ENCODE measurements at regions not wholly inside any gene's neighbourhood (a gene's known extent, or its start where the extent isn't known, plus 50 kb on each side); places are given as distances from the start of the nearest gene placed in this dataset.

DNA sequence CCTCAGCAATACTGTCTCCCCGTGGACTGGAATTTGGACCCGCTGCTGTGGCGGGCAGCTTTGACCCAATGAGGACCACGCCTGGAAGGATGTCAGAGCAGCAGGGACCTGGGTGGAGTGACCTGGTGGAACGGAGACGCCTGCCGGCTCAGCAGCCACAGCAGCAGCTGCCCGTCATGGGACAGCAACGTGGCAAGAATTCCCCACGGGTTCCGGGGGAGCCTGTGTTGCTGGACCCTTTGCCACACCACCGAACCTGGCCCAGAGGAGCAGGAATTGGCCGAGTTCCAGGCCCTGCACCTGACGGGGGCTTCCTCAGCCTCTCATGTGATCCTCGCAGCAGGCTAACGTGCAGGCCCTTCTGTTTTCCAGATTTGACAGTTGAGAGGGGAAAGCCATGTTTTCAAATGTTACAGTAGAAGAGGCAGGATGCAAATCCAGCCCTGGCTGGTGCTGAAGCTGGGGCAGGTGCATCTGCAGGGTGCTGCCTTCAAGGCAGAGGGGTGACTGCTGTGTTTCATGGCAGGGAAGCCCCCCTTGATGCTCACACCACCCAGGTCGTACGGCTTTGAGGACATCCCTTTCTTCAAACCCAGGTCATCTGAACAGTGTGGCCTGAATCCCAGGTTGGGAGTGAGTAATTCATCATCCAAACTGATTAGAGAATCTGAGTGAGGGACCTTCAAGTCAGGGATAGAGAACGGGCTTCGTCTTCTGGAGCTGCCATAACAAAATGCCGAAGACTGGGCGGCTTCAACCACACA lies 93.4 kb downstream of the THBS2 start:
- no peak for ATAC-seq
- Histone ChIP-seq H3K27me3 (no peaks in the 10 kb centered on the region), H3K4me1 (peaks cover 0 to 27% (median 15%) of the 10 kb centered on the region in 12 donors), H3K9me3 (no peaks in the 10 kb centered on the region), H3K27ac (no peak overlapping the region), H3K4me3 (no peak overlapping the region), H3K36me3 (no peaks in the 10 kb centered on the region)
- intact Hi-C loops (cut with DNase I): no loop called here
- WGBS, 4 donors: 78 to 89% (median 89%) methylated on average over 17 to 22 of the region's 22 CpGs
- DNase-seq: no peak
- TF ChIP-seq, protein P1, sequence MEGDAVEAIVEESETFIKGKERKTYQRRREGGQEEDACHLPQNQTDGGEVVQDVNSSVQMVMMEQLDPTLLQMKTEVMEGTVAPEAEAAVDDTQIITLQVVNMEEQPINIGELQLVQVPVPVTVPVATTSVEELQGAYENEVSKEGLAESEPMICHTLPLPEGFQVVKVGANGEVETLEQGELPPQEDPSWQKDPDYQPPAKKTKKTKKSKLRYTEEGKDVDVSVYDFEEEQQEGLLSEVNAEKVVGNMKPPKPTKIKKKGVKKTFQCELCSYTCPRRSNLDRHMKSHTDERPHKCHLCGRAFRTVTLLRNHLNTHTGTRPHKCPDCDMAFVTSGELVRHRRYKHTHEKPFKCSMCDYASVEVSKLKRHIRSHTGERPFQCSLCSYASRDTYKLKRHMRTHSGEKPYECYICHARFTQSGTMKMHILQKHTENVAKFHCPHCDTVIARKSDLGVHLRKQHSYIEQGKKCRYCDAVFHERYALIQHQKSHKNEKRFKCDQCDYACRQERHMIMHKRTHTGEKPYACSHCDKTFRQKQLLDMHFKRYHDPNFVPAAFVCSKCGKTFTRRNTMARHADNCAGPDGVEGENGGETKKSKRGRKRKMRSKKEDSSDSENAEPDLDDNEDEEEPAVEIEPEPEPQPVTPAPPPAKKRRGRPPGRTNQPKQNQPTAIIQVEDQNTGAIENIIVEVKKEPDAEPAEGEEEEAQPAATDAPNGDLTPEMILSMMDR (IDR thresholded peaks at IDR 0.05): no peak
- TF ChIP-seq POLR2A (IDR thresholded peaks at IDR 0.05): no peak

DNA sequence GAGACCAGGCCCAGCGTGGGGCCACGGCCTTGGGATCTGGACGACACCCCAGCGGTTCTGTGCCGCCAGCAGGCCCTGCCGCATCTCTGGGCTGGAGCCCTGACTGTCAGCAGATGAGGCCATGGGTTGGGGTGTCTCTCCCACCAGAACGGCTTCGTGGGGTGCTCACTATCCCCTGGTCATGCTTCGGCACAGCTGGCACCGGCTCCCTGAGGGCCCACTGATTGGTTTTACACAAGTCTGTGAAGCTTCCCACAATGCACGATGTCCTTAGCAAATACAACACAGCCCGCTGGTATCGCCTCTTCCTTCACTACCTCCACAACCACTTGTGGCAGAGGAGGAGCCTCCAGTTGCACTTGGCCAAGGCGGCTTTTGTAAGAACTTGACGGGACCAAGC lies 94.3 kb downstream of the THBS2 start:
- H3K4me3 ChIP-seq: no peak overlapping the region
- ATAC-seq (no peak), DNase-seq (no peak)
- intact Hi-C loops (cut with DNase I): no loop called here
- H3K4me1 ChIP-seq: peaks cover 0 to 27% (median 15%) of the 10 kb centered on the region in 12 donors
- H3K9me3 ChIP-seq: no peaks in the 10 kb centered on the region
- no peaks in the 10 kb centered on the region for H3K27me3 ChIP-seq
- H3K27ac ChIP-seq: no peak overlapping the region
- H3K36me3 ChIP-seq: no peaks in the 10 kb centered on the region
- TF ChIP-seq POLR2A (IDR thresholded peaks at IDR 0.05): no peak
- TF ChIP-seq, protein P1 (IDR thresholded peaks at IDR 0.05): no peak
- WGBS, 4 donors: 91 to 100% (median 99%) methylated on average over 8 to 15 of the region's 15 CpGs

DNA sequence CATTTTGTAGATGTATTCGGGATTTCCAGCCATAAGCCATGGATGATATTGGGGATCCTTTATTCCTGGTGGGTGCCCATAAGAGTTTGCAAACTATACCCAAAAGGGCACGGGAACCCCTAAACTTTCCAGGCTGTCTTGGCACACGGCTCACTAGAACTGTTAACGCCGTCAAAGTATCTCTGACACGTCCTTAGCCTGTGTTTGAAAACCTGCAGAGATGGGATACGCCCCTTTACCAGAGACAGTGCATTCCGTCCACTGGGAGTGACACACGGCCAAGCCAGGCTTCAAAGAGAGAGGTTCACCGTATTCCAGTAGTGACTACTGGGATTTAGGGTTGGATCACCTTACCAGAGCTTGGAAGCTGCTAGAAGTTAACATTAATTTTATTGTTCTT lies 95.0 kb downstream of the THBS2 start:
- no peaks in the 10 kb centered on the region for H3K27me3 ChIP-seq
- no peaks in the 10 kb centered on the region for H3K9me3 ChIP-seq
- intact Hi-C loops (cut with DNase I): no loop called here
- TF ChIP-seq, protein P1 (IDR thresholded peaks at IDR 0.05): no peak
- no peak for TF ChIP-seq POLR2A (IDR thresholded peaks at IDR 0.05)
- H3K36me3 ChIP-seq: no peaks in the 10 kb centered on the region
- H3K27ac ChIP-seq: peak overlapping the region in 7 of 12 donors; percentile 14 to 79 (median 49)
- ATAC-seq: no peak
- DNase-seq: no peak
- peaks cover 0 to 27% (median 15%) of the 10 kb centered on the region in 12 donors for H3K4me1 ChIP-seq
- WGBS, 4 donors: 50 to 57% (median 52%) methylated on average over 10 of the region's 10 CpGs
- H3K4me3 ChIP-seq: no peak overlapping the region

DNA sequence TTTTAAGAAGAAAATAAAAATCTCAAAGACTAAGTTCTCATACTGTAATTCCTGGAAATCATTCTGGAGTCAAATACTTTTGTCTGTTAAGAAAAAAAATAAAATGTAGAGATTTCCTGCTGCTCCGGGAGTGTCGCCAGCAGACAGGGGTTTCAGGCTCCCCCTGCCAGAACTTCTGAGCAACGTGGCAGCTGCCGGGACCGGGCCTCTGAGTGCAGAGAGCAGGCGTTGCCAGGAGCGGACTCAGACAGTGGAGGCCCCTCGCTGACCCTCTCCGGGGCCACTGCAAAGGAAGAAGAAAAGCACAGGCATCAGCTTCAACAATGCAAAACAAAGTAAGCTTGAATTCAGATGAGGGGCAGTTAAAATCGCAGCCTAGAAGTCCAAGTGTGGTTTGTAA lies 95.5 kb downstream of the THBS2 start:
- Histone ChIP-seq H3K27me3 (no peaks in the 10 kb centered on the region), H3K27ac (peak overlapping the region in 7 of 12 donors; percentile 22 to 79 (median 49)), H3K4me1 (peaks cover 0 to 27% (median 15%) of the 10 kb centered on the region in 12 donors), H3K36me3 (no peaks in the 10 kb centered on the region), H3K4me3 (peak overlapping the region in 3 of 12 donors; percentile 7 to 18 (median 7)), H3K9me3 (no peaks in the 10 kb centered on the region)
- ATAC-seq (peak in 2 of 4 donors; percentile 61 to 72), DNase-seq (peak; percentile 74 to 87 (median 76))
- TF ChIP-seq, protein P1 (IDR thresholded peaks at IDR 0.05): no peak
- intact Hi-C loops (cut with DNase I): no loop called here
- WGBS, 4 donors: 13 to 24% (median 17%) methylated on average over 10 of the region's 10 CpGs

Measured in heart left ventricle (tissue), 16 donors.